GM10266 (cell line): ENCODE measurements at regions not wholly inside any gene's neighbourhood (a gene's known extent, or its start where the extent isn't known, plus 50 kb on each side); places are given as distances from the start of the nearest gene placed in this dataset.

Experiments
- DNase-seq: peaks from one replicate; pipeline ENCODE4 v3.0.0; 2012; ENCODE audit errors: extremely low spot score
- CTCF ChIP-seq: IDR thresholded peaks from 2 replicates; pipeline ENCODE4 v1.5.1; 2012; ENCODE audit warnings: mild to moderate bottlenecking, low read depth; ENCODE audit not compliant: control insufficient read depth, insufficient read depth; ENCODE audit errors: missing control alignments

- no peak for DNase-seq
- TF ChIP-seq CTCF = no peak
Observed at GRCh38 chr14:98514016-98514415, 758.0 kb downstream of the BCL11B start.

GRCh38 chr14:98536256-98536655, 735.7 kb downstream of the BCL11B start:
- DNase-seq = no peak
- no peak for TF ChIP-seq CTCF

- TF ChIP-seq CTCF = no peak
- no peak for DNase-seq
Observed at GRCh38 chr14:98542316-98542715, 729.7 kb downstream of the BCL11B start.

- no peak for TF ChIP-seq CTCF
- no peak for DNase-seq
Observed at GRCh38 chr14:98543074-98543473, 728.9 kb downstream of the BCL11B start.

GRCh38 chr14:98544174-98544573, 727.8 kb downstream of the BCL11B start:
- TF ChIP-seq CTCF = no peak
- DNase-seq = no peak

GRCh38 chr14:98545181-98545580, 726.8 kb downstream of the BCL11B start:
- no peak for TF ChIP-seq CTCF

GRCh38 chr14:98548071-98548686, 723.8 kb downstream of the BCL11B start:
- no peak for TF ChIP-seq CTCF
- no peak for DNase-seq

More at GRCh38 chr14:98545181-98545580, 726.8 kb downstream of the BCL11B start:
- no peak for DNase-seq
